ENCODE measurements at regions not wholly inside any gene's neighbourhood (a gene's known extent, or its start where the extent isn't known, plus 50 kb on each side); places are given as distances from the start of the nearest gene placed in this dataset.

- no peak for DNase-seq
These were observed 486.0 kb downstream of the FLRT2 start for GRCh38 chr14:86015941-86016340.

DNA sequence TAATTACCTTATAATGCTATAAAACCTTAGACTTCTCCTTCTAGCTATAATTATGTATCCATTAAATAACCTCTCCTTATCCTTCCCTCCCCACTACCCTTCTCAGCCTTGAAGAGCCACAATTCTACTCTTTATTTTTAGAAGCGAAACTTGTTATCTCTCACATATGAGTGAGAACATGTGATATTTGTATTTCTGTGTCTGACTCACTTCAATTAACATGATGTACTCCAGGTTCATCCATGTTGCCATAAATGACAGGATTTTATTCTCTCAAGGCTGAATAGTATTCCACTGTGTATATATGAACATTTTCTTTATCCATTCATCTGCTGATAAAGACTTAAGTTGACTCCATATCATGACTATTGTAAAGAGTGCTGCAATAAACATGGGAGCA lies 485.6 kb downstream of the FLRT2 start:
- DNase-seq: no peak

DNA sequence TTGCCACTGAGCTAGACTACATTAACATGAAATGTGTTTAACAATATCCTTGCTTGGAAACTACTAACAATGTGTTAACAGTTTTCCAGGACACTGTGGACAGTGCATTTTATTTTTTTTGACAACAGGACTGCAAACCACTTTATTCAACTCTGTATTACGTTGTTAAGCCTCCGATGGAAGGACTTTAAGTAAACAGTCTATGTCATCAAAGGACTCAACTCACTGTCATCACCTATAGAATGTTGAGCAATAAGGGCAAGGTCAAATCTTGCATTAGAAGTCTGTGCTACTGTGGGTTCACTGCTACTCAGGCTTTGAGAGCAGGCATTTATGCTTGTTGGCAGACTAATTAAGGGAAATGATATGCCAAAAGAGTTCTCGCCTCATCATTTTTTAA lies 483.7 kb downstream of the FLRT2 start:
- DNase-seq: no peak

GRCh38 chr14:86012461-86012860 lies 482.5 kb downstream of the FLRT2 start:
- no peak for DNase-seq

- DNase-seq: no peak
These were observed 474.1 kb downstream of the FLRT2 start for GRCh38 chr14:86003998-86004397.

DNA sequence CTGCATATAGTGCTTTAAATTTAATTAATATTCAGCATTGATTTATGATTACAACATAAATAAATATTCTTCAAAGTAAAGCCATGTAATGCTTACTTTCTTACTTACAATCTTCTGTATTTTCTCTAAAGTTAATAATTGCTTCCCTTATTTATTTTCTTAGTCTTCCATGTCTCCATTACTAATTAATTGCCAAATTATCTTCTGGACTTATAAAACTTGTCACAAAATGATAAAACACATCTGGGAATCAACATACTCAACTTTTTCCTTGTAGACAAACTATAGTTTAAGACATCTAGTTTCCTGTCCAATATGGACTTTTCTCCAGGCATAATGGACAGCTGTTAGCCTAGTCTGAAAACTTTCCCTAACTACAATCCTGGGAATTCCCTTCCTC lies 466.6 kb downstream of the FLRT2 start:
- no peak for DNase-seq

DNA sequence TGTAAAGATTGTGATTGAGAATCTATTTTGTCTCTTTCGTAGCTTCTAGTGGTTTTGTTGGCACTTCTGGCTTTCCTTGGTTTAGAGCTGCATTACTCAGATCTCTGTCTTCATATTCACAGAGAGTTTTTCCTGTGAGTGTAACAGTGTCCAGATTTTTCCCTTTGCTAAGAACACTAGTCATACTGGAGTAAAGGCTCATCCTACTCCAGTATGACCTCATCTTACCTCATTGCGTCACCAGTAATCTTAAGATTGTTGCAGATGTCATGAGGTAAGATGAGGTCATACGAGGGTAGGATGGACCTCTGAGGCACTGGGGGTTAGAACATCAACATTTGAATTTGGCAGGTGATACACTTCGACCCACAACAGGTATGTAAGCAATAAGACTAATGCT lies 461.2 kb downstream of the FLRT2 start:
- DNase-seq: no peak

GRCh38 chr14:85987907-85988306 lies 458.0 kb downstream of the FLRT2 start:
- DNase-seq: no peak

DNA sequence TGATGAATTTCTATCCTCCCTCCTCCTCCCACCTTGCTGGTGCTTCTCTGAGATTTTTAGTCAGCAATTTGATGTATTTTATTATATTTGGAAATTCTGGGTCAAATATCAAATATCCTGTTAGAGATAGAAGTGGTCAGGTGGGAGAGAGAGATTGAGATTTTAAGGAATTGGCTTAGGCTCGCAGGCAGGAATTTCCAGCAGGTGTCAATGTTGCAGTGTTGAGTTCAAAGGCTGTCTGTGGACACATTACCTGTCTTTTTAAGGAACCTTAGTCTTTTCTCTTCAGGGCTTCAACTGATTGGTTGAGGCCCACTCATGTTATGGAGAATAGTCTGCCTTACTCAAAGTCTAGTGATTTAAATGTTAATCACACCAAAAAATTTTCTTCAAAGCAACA lies 457.3 kb downstream of the FLRT2 start:
- DNase-seq: no peak

- no peak for DNase-seq
These were observed 448.8 kb downstream of the FLRT2 start for GRCh38 chr14:85978582-85979250.

DNA sequence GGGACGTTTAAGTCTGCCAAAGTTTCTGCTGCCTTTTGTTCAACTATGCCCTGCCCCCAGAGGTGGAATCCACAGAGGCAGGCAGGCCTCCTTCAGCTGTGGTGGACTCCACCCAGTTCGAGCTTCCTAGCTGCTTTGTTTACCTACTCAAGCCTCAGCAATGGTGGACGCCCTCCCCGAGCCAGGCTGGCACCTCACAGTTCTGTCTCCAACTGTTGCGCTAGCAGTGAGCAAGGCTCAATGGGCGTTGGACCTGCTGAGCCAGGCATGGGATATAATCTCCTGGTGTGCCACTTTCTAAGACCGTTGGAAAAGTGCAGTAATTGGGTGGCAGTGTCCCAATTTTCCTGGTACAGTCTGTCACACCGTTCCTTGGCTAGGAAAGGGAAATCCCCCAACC lies 444.7 kb downstream of the FLRT2 start:
- no peak for DNase-seq

- no peak for DNase-seq
These were observed 433.5 kb downstream of the FLRT2 start for GRCh38 chr14:85963486-85963885.

DNA sequence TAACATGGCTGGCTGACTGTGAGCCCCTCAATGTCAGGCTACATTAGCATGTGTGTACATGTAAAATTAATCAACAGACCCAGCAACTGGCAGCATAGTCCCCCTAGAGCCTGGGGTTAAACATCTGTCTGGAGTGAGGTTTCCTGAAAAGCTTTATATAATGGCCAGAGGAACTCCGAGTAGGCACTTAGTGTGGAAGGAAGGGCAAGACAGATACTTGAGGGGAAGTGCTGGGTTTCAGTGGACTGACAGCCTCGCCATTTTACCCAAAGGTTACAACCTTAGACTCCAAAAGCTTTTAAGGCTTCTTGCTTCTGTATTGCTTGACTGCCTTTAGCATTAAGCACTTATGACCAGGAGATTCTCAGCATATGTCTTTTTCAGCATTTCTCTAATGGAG lies 430.8 kb downstream of the FLRT2 start:
- DNase-seq: no peak

DNA sequence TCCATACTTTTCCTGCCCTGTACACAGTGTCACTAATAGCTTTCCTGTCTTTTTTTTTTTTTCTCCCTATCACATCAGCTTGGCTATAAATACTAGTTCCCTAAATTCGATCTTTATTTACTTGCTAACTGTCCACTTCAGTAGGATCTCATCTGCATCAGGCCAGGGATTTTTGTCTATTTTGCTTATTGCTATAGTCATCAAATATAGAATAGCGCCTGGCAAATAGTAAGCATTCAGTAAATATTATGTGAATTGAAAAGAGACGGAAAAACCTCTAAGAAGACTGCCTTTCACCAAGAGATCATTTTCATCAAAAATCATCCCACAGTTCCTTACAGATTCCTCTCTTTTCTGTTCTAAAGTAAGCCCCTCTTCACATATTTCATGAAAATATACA lies 429.1 kb downstream of the FLRT2 start:
- no peak for DNase-seq

- DNase-seq: no peak
These were observed 428.1 kb downstream of the FLRT2 start for GRCh38 chr14:85958069-85958468.

DNA sequence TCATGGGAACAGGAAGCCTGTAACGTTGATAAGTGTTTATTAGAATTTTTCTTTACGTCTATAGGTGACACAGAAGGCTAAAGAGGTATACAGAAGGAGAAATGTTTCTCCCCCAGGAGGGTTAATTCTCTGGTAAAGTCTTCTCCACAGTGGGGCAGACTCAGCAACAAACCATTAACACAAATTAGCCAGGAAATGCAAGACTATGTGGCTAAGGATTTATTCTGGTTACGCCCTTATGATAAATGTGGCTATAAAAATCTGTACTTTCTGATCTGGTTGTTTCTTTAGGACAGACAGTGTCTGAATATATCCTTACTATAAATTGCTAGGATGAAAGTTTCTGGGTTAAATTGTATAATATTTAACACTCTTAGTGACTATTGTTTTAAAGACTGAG lies 423.3 kb downstream of the FLRT2 start:
- DNase-seq: no peak

DNA sequence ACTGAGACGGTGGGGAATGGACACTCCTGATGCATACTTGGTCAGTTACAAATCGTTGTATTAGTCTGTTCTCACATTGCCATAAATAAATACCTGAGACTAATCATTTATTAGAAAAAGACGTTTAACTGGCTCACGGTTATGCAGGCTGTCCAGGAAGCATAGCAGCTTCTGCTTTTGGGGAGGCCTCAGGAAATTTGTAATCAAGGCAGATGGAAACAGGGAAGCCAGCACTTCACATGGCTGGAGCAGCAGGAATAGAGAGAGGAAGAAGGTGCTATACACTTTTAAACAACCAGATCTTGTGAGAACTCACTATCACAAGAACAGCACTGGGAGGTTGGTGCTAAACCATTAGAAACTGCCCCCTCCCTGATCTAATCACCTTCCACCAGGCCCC lies 418.2 kb downstream of the FLRT2 start:
- no peak for DNase-seq

DNA sequence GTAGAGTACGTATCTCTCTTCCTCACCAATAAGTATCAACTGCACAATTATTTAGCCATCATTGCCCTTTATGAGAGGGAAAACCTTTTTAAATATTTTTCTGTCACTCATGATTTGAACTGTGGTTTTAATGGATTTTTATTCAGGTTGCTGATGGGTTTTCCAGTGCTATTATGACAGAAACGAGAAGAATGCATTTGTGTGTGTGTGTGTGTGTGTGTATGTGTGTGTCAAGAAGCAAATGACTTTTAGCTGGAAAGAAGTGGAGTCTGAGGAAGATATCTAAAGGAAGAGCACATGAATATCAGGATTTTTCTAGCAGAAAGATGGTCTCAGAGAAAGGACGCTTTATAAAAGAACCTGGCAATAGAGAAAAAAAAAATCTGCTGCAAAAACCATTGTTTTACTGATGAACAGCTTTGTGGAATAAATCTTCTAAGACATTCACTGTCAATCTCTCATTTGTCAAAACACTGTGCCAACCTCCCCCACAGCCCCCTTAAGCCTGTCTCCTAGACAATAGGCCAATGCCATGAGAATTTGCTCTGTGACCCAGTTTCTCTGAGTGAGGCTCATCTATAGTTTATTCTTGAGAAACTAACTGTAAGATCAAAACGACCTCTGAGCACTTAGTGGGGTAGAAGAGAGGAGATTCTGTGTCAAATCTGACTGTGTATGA lies 417.7 kb downstream of the FLRT2 start:
- DNase-seq: no peak

- no peak for DNase-seq
These were observed 413.2 kb downstream of the FLRT2 start for GRCh38 chr14:85943192-85943591.

GRCh38 chr14:85934886-85935254 lies 404.9 kb downstream of the FLRT2 start:
- DNase-seq: peak; percentile 21

DNA sequence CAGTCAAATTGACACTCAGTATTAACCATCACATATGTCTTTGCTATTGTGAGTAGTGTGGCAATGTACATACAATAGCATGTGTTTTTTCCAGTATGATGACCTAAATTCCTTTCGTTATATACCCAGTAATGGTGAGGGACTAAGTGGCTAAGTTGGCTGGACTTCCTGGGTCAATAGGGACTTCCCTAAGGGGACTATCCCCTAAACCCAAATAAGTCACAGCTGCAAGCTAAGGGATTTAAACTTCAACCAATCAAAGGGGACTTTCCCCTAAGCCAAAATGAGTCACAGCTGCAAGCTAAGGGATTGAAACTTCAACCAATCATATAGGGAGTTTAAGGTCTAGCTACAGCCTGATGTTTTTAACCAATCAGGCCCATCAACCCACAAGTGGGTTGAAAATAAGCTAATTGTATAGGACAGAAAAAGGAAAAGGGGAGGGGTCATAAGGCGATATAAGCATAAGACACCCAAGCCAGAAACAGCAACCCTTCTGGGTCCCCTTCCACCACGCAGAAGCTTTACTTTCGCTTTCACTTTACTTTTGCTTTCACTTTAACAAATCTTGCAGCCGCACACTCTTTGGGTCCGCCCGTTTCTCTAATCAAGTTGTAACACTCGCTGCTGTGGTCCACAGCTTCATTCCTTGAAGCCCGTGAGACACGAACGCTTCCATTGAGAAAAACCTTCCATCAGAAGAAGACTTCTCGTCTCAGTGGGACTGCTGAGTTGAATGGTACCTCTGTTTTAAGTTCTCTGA lies 404.4 kb downstream of the FLRT2 start:
- peak; percentile 82 for DNase-seq

GRCh38 chr14:85921241-85921640 lies 391.3 kb downstream of the FLRT2 start:
- no peak for DNase-seq

DNA sequence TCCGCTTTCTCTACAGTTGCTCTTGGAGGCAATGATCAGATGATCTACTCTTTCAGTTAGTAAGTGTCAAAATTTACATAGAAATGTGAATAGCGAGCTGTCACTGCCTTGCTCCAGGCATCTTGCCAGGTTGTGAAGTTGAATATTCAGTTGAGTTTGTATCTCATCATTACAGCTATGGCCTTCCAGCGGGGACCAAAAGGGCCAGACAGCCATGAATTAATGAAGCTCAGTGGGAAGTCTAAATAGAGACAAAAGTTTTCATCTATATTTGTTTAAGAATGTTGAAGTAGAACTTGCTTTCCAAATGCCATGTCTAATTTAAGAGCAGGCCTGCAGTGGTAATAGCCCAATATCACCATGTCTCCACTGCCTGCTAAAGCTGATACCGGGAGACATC lies 387.8 kb downstream of the FLRT2 start:
- no peak for DNase-seq

DNA sequence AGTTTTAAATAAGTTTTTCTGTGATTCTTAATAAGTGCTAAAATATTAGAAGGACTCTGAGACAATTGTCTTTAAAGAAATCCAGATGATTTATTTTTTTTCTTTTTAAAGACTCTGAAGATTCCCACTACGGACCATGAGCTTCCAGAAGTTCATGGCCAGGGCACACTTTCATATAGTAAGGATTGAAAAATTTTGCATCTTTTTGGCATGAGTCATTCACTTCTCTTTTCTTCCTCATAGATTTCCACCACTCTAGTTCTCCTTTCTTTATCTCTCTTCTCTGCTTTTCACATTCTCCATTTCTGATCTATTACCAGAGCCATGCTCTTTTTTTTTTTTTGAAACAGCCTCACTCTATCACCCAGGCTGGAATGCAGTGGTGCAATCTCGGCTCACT lies 385.8 kb downstream of the FLRT2 start:
- DNase-seq: no peak
